Activated naive CD4-positive, alpha-beta T cell treated with anti-CD3 and anti-CD28 coated beads, Interleukin-2, amount 50 U/mL, for 24 hours (primary cell): ENCODE measurements at regions not wholly inside any gene's neighbourhood (a gene's known extent, or its start where the extent isn't known, plus 50 kb on each side); places are given as distances from the start of the nearest gene placed in this dataset.

Experiments used
- H3K27ac Mint-ChIP-seq: one replicate; pipeline ENCODE4 v1.8.0; 2021; ENCODE audit warnings: mild to moderate bottlenecking, mixed read lengths
- H3K27me3 Mint-ChIP-seq: one replicate; pipeline ENCODE4 v1.8.0; 2021; ENCODE audit warnings: mixed read lengths
- H3K36me3 Mint-ChIP-seq: one replicate; pipeline ENCODE4 v1.8.0; 2021; ENCODE audit warnings: mixed read lengths
- H3K4me1 Mint-ChIP-seq: one replicate; pipeline ENCODE4 v1.8.0; 2021; ENCODE audit warnings: mixed read lengths
- H3K4me3 Mint-ChIP-seq: one replicate; pipeline ENCODE4 v1.8.0; 2021; ENCODE audit warnings: mild to moderate bottlenecking, mixed read lengths
- H3K9me3 Mint-ChIP-seq: one replicate; pipeline ENCODE4 v1.8.0; 2021; ENCODE audit warnings: mixed read lengths

DNA sequence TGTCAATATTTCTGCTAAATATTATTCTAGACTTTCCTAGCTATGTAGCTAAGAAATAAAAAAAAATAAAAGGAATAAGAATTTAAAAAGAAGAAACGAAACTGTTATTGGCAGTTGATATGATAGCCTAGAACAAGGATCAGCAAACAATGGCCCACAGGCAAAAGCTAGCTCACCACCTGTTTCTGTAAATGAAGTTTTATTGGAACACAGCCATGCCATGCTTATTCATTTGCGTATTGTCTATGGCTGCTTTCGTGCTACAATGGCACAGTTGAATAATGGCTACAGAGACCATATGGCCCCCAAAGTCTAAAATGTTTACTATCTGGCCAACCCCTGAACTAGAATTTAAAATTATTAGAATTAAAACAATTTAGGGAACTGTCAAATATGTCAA, 952.6 kb upstream of the MAP3K7 start:
- H3K4me1 Mint-ChIP-seq: no peaks in the 10 kb centered on the region
- no peaks in the 10 kb centered on the region for H3K27me3 Mint-ChIP-seq
- no peak overlapping the region for H3K27ac Mint-ChIP-seq
- no peaks in the 10 kb centered on the region for H3K9me3 Mint-ChIP-seq
- no peak overlapping the region for H3K4me3 Mint-ChIP-seq
- H3K36me3 Mint-ChIP-seq: no peaks in the 10 kb centered on the region

DNA sequence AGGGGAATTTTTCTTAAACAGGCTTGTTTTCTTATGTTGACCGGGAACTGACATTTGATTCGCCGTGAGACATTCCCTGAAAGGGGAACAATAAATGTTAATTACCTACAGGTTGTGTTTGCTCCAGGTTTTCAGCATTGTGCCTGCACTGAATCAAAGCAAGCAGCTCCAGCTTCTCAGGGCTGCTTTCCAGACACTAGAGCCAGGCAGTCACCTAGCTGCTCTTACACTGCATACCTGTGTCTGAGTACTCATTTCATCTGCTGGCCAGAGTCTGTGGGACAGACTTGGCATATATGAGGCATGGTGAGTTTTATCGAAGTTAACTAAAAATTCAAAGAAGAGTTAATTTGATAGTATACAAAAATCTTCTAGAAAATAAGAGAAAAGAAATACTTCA, 951.8 kb upstream of the MAP3K7 start:
- Mint-ChIP-seq H3K36me3 (no peaks in the 10 kb centered on the region), H3K4me1 (no peaks in the 10 kb centered on the region), H3K4me3 (no peak overlapping the region), H3K27me3 (no peaks in the 10 kb centered on the region), H3K9me3 (no peaks in the 10 kb centered on the region), H3K27ac (no peak overlapping the region)

DNA sequence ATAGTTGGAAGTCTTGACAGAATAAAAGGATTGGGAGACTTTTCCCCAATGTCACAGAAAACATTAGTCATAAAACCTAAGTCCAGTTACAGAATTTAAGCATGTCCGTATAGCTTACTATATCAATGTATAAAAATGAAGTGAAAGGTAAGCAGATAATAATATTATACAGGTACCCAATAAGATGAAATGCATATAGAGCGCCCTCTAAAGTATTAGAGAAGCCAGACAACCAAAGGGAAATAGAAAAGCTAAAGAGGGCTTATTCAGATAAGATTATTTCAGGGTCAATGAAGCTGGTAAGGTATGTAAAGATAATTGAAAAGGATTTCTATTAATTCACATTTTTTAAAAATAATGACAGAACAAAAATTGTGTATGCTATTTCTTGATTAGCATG, 947.7 kb upstream of the MAP3K7 start:
- no peaks in the 10 kb centered on the region for H3K9me3 Mint-ChIP-seq
- no peak overlapping the region for H3K27ac Mint-ChIP-seq
- H3K4me3 Mint-ChIP-seq: no peak overlapping the region
- H3K4me1 Mint-ChIP-seq: no peaks in the 10 kb centered on the region
- no peaks in the 10 kb centered on the region for H3K27me3 Mint-ChIP-seq
- H3K36me3 Mint-ChIP-seq: no peaks in the 10 kb centered on the region

DNA sequence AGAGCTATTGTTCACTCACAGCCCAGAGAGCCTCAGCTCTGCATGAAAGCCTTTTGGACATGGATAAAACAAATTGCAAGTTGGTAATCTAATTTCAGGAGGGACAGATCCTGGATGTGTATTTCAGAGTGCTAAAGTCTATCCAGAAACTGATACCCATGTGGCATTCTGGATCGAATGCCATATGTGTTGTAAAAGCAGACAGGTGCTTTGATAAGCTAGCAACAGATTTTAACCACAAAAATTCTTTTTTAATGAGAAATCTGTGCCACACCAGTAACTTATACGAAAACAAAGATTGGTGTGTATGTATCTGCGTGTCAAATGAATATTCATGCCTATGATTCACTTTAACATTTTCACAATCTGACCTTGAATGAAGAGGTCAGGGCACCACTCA, 936.6 kb upstream of the MAP3K7 start:
- Mint-ChIP-seq H3K36me3 (no peaks in the 10 kb centered on the region), H3K27ac (no peak overlapping the region), H3K4me1 (no peaks in the 10 kb centered on the region), H3K9me3 (no peaks in the 10 kb centered on the region), H3K27me3 (no peaks in the 10 kb centered on the region), H3K4me3 (no peak overlapping the region)

DNA sequence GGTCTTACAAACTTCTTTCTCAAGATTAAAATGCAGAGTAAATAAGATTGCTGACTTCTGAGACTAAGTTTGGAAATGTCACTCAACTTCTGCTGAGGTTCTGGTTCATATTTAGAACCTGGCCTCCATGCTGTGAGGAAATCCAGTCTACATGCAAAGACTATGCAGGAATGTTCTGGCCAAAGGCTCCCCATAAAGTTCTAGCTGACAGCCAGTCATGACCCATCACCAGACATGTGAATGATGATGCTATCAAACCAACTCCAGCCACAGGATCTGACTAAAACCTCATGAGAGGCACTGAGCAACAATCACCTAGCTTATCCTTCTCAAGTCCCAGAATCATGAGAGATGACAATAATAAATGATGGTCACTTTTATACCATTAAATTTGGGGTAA, 935.1 kb upstream of the MAP3K7 start:
- no peaks in the 10 kb centered on the region for H3K4me1 Mint-ChIP-seq
- no peaks in the 10 kb centered on the region for H3K27me3 Mint-ChIP-seq
- no peaks in the 10 kb centered on the region for H3K9me3 Mint-ChIP-seq
- no peak overlapping the region for H3K4me3 Mint-ChIP-seq
- no peaks in the 10 kb centered on the region for H3K36me3 Mint-ChIP-seq
- no peak overlapping the region for H3K27ac Mint-ChIP-seq

DNA sequence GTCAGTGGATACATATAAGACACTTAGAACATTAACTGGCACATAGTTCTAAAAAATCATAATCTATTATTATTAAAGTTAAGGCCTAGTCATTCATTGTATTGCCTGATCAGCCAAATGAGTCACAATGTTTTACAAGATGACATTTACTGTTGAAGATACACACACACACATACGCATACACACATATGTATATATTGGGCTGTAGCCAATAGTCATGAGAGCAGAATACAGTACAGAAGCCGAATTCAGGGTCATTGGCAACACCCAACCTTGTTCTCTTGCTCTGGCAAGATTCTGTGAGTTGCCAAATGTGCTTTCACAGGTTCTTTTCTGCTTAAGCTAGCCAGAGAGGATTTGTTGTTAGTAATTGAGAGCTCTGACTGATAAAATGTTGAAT, 922.8 kb upstream of the MAP3K7 start:
- H3K36me3 Mint-ChIP-seq: no peaks in the 10 kb centered on the region
- H3K4me1 Mint-ChIP-seq: no peaks in the 10 kb centered on the region
- no peaks in the 10 kb centered on the region for H3K9me3 Mint-ChIP-seq

DNA sequence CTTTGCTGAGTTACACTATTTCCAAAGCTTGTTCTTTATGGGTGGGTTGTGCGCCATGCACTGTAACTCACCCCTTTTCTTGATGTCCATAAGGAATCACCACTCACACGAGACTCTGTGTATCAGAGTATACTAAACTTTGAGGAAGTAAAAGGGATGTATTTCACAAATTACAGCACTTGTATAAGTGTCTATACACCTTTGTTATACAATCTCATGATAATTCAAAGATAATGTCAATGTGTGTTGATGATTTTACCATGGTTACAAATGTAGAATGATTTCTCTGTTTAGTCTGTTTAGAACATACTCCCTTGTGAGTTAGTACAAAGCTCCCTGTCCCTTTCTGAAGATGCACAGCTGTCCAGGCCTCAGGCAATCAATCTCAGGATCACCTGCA, 922.2 kb upstream of the MAP3K7 start:
- Mint-ChIP-seq H3K36me3 (no peaks in the 10 kb centered on the region), H3K4me3 (no peak overlapping the region), H3K27ac (no peak overlapping the region), H3K9me3 (no peaks in the 10 kb centered on the region), H3K4me1 (no peaks in the 10 kb centered on the region), H3K27me3 (no peaks in the 10 kb centered on the region)

More for the DNA sequence above, 922.8 kb upstream of the MAP3K7 start:
- H3K4me3 Mint-ChIP-seq: no peak overlapping the region
- H3K27ac Mint-ChIP-seq: no peak overlapping the region
- H3K27me3 Mint-ChIP-seq: no peaks in the 10 kb centered on the region

DNA sequence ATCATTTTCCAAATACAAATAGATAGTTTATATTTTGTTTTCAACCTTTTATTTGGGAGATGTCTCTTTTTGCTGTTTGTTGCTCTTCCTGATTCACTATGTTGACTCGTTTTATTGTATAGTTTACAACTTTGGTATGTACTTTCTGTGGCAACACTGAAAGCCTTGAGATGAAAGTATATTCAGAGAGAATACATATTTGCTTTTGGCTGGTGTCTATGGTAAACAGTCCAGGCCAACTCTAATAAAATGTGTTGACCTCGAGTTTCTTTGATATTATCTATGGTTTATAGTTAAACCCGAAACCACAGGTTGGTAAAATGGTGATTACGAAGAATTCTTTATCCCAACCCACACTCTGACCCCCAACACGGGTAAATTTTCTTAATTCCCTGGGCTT, 919.6 kb upstream of the MAP3K7 start:
- no peaks in the 10 kb centered on the region for H3K9me3 Mint-ChIP-seq
- no peaks in the 10 kb centered on the region for H3K27me3 Mint-ChIP-seq
- H3K36me3 Mint-ChIP-seq: no peaks in the 10 kb centered on the region
- no peak overlapping the region for H3K4me3 Mint-ChIP-seq
- H3K27ac Mint-ChIP-seq: no peak overlapping the region
- no peaks in the 10 kb centered on the region for H3K4me1 Mint-ChIP-seq

DNA sequence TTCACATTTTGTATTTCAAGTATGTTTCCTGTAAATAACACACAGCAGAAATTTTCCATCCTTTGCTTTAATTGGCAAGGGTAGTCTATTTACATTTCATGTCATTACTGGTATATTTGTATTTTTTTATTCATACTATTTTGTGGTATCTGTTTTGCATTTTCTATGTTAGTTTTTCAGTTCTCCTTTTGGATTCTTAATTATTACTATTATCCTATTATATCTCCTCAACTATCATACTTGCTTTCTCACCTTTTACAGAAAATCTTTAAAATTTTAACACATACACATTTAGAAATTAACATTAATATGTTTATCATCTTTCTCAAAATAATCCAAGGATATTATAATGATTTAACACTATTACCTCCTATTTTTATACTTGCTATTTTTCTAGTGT, 918.3 kb upstream of the MAP3K7 start:
- no peak overlapping the region for H3K4me3 Mint-ChIP-seq
- no peaks in the 10 kb centered on the region for H3K9me3 Mint-ChIP-seq
- H3K27ac Mint-ChIP-seq: no peak overlapping the region
- no peaks in the 10 kb centered on the region for H3K36me3 Mint-ChIP-seq
- no peaks in the 10 kb centered on the region for H3K4me1 Mint-ChIP-seq
- H3K27me3 Mint-ChIP-seq: no peaks in the 10 kb centered on the region

DNA sequence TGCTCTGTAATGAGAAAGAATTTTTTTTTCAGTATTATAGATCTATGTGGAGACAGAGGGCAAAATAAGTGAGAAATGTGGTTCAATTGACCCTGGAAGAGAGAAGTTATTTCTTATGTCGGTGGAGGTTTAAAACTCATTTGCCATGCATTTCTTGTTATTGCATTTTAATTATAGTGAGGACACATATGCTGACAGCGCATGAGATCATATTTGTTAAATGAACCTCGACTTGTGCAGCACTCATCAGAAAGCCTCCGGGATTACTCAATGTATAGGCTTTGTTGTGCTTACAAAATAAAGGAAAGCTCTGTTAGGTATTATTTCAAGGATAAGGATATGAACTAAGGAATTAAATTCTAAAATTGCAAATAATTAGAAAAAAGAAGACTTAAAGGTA, 915.1 kb upstream of the MAP3K7 start:
- Mint-ChIP-seq H3K9me3 (no peaks in the 10 kb centered on the region), H3K27ac (no peak overlapping the region), H3K4me3 (no peak overlapping the region), H3K27me3 (no peaks in the 10 kb centered on the region), H3K36me3 (no peaks in the 10 kb centered on the region), H3K4me1 (no peaks in the 10 kb centered on the region)

DNA sequence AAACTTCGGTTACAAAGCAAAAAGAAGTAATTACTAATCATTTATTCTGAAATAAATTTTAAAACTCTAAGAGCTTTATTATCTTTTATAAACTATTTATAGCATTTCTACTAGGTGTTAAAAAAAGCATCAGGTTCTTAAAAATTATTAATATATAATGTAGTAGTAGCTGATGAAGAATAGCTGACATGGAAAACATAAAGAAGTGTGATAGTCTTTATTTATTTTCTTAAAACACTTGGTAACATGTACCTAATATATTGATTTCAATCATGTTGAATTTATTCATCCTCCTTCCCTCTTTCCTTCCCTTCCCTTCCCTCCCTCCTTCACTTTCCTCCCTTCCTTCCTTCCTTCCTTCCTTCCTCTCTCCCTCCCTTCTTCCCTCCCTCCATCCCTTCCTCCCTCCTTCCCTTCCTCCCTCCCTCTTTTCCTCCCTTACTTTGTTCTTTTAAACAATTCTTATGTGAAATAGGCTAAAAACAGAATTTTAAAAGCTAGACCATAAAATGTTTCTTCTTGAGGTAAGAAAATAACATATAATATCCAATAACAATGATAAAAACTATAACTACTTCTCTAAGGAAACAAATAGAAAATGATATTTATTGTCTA, 913.9 kb upstream of the MAP3K7 start:
- H3K4me3 Mint-ChIP-seq: no peak overlapping the region
- H3K27ac Mint-ChIP-seq: no peak overlapping the region
- no peaks in the 10 kb centered on the region for H3K9me3 Mint-ChIP-seq
- H3K36me3 Mint-ChIP-seq: no peaks in the 10 kb centered on the region
- H3K4me1 Mint-ChIP-seq: no peaks in the 10 kb centered on the region
- H3K27me3 Mint-ChIP-seq: no peaks in the 10 kb centered on the region

DNA sequence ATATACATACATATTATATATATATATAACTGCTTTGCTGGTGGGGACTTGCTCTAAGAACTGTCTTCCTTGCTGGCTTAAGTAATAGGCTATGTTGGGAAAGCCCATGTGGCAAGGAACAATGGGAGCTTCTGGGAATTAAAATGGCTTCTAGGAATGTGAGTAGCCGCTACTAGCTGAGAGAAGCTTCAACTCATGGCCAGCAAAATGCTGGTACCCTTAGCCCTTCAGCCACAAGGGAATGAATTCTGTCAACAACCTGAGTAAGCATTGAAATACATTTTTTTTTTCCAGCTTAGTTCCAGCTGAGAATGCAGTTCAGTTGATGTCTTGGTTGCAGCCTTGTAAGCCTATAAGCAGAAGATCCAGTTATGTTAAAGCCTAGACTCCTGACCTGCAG, 911.7 kb upstream of the MAP3K7 start:
- Mint-ChIP-seq H3K4me3 (no peak overlapping the region), H3K27ac (no peak overlapping the region), H3K4me1 (no peaks in the 10 kb centered on the region), H3K9me3 (no peaks in the 10 kb centered on the region), H3K27me3 (no peaks in the 10 kb centered on the region), H3K36me3 (no peaks in the 10 kb centered on the region)

DNA sequence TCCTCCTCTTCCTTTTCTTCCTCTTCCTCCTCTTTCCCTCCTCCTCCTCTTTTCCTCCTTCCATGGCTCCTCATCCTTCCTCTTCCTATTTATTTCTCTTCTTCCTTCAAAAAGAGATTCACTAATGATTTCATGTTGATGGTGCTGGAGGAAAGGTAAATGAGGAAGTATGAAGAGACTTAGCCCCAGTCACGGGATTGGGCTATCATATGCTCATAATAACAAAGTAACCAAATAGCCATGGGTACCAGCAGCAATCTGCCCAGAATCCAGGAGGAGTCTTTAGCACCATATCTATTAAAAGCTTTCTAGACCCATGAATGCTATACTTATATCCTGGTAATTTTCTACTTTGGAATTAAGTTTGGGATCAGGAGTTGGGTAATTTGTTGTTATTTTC, 910.9 kb upstream of the MAP3K7 start:
- H3K27me3 Mint-ChIP-seq: no peaks in the 10 kb centered on the region
- H3K27ac Mint-ChIP-seq: no peak overlapping the region
- no peak overlapping the region for H3K4me3 Mint-ChIP-seq
- no peaks in the 10 kb centered on the region for H3K4me1 Mint-ChIP-seq
- no peaks in the 10 kb centered on the region for H3K9me3 Mint-ChIP-seq
- H3K36me3 Mint-ChIP-seq: no peaks in the 10 kb centered on the region

DNA sequence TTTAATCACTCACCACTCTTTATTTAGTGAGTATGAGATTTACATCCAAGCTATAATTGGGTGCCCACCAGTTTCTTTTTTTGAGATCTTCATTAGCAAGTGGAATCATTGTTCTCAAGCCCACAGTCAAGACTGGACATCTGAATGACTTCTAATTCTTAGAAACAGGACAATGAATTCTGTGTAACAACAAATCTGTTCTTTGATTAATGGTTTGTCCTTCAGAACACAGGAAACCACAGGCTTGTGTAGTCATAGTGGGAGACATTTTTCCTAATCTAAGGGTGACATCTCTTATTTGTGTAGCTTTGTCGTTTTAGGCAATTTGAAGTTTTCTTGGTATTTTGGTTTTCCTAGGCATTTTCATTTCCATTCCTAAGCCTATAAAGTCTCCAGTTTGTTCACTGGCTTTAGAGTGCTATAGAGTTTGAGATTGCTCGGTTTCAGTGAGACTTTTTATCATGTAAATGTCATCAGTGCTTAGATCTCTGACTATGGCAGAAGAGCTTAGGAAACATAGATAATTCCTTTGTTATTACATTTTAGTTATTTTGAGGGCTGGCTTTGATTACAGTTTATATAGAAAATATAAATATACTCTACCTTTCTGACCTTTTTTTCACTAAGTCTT, 903.9 kb upstream of the MAP3K7 start:
- no peaks in the 10 kb centered on the region for H3K4me1 Mint-ChIP-seq
- H3K4me3 Mint-ChIP-seq: no peak overlapping the region
- no peaks in the 10 kb centered on the region for H3K27me3 Mint-ChIP-seq
- H3K36me3 Mint-ChIP-seq: no peaks in the 10 kb centered on the region
- no peaks in the 10 kb centered on the region for H3K9me3 Mint-ChIP-seq
- H3K27ac Mint-ChIP-seq: no peak overlapping the region

DNA sequence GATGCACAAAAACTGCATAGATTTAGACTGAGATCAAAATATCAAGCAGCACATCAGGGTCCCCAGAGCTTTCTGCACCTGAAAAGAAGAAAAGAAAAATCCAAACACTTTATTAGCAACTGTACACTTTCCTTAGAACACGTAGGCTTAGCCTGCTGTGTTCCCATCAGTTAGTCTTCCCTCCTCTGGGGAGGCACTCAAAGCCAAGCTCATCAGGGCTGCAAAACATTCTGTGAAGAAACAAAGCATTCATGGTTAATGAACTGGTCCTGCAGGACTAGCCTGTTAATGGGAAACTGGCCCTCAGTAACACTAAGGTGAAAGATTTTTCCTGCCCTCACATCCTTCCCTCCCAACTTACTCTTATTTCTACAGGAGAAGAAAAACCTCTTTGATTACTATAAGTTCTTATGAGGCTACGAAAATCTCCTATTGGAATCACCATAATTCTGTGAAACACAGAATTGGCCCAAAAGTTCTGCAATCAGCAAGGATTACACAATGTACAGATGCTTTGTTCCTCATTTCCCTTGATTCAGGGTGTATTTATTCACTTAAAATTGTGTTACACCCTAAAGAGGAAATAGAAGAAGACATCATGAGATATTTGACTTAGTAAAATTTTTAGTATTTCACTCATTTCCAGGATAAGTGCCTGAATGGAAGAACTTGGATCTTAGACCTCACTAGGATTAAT, 901.0 kb upstream of the MAP3K7 start:
- no peaks in the 10 kb centered on the region for H3K27me3 Mint-ChIP-seq
- no peaks in the 10 kb centered on the region for H3K36me3 Mint-ChIP-seq
- no peak overlapping the region for H3K4me3 Mint-ChIP-seq
- H3K4me1 Mint-ChIP-seq: no peaks in the 10 kb centered on the region
- H3K9me3 Mint-ChIP-seq: no peaks in the 10 kb centered on the region
- H3K27ac Mint-ChIP-seq: no peak overlapping the region

DNA sequence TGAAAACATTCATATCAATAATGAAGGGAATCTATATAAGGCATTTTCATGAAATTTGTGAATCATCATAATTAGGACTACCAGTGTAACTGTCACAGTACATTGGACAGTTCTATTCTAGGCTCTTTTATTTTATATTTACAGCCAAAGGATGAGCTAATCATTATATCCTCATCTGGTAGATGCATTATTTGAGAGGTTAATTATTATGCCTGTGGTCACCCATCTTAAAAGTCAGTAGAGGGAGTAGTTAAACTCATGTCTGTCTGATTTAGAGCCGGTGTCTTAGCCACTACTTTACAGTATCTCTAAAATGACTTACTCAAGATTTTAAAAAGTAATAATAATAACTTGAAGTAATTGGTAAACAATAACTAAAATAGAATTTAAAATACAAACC, 899.3 kb upstream of the MAP3K7 start:
- Mint-ChIP-seq H3K9me3 (no peaks in the 10 kb centered on the region), H3K4me1 (no peaks in the 10 kb centered on the region), H3K4me3 (no peak overlapping the region), H3K36me3 (no peaks in the 10 kb centered on the region), H3K27ac (no peak overlapping the region), H3K27me3 (no peaks in the 10 kb centered on the region)

DNA sequence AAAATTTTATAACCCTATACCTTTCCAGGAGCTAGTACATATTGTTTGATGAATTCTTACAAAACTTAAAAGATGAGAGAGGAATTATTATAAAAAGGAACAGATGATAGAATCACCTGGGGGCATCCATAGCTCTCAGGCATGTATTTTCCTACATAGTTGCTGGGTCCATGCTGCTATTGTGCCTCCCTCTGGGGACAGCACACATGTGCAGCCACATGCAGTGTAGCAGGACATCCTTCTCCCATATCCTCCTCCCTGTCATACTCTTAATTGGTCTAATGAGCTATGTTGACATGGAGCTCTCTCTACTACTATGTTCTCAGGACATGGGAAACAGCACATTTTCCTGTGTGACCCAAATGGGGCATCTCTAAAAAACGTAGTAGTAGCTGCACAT, 898.2 kb upstream of the MAP3K7 start:
- Mint-ChIP-seq H3K9me3 (no peaks in the 10 kb centered on the region), H3K27me3 (no peaks in the 10 kb centered on the region), H3K4me1 (no peaks in the 10 kb centered on the region), H3K27ac (no peak overlapping the region), H3K36me3 (no peaks in the 10 kb centered on the region), H3K4me3 (no peak overlapping the region)
